Mesothelial cell of epicardium (in vitro differentiated cells): ENCODE measurements at regions not wholly inside any gene's neighbourhood (a gene's known extent, or its start where the extent isn't known, plus 50 kb on each side); places are given as distances from the start of the nearest gene placed in this dataset.

Experiments
- DNase-seq, 2 experiments: peaks; one replicate each; pipeline ENCODE4 v3.0.0; 2021; ENCODE audit warnings: low spot score in 2 of 2; ENCODE audit not compliant: unreplicated experiment in 2 of 2
- H3K27ac Mint-ChIP-seq: 2 replicates; pipeline ENCODE4 v1.8.0; 2021; ENCODE audit warnings: mixed read lengths
- H3K27me3 Mint-ChIP-seq: 2 replicates; pipeline ENCODE4 v1.8.0; 2021; ENCODE audit warnings: low read depth, mixed read lengths
- H3K36me3 Mint-ChIP-seq: 2 replicates; pipeline ENCODE4 v1.8.0; 2021; ENCODE audit warnings: mixed read lengths
- H3K4me1 Mint-ChIP-seq: 2 replicates; pipeline ENCODE4 v1.8.0; 2021; ENCODE audit warnings: mixed read lengths
- H3K4me3 Mint-ChIP-seq: 2 replicates; pipeline ENCODE4 v1.8.0; 2021; ENCODE audit warnings: mild to moderate bottlenecking, moderate library complexity, mixed read lengths
- H3K9me3 Mint-ChIP-seq: 2 replicates; pipeline ENCODE4 v1.8.0; 2021; ENCODE audit warnings: mixed read lengths
- TF ChIP-seq, protein P1 (sequence below): fragments of 200-600 bp; sonication (generic); IDR thresholded peaks from one replicate; pipeline ENCODE4 v1.5.0; 2021; ENCODE audit warnings: antibody characterized with exemption; ENCODE audit not compliant: unreplicated experiment

DNA sequence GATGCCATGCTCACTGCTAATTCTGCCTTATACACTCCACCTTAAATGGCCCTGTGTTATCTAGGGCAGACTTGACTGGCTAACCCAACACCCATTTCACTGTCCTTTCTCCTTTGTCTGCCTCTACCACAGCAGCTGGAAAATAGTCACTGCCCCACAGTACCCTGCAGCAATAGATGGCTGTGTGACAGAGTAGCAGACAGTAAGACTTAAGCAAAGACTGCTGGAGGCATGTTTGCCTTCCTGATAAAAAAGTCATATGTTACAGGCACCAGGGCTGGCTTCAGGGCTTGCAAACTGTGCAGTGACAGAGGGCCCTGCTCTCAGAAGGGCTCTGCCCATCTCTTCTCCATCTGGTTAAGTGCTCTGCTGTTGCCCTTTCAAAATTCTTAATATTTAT is 332.6 kb upstream of the GHITM start:
- H3K4me1 Mint-ChIP-seq = no peaks in the 10 kb centered on the region
- no peak overlapping the region for H3K4me3 Mint-ChIP-seq
- H3K9me3 Mint-ChIP-seq = peaks cover 10% of the 10 kb centered on the region
- no peak for DNase-seq
- H3K27me3 Mint-ChIP-seq = no peaks in the 10 kb centered on the region
- H3K36me3 Mint-ChIP-seq = peaks cover under 1% of the 10 kb centered on the region
- TF ChIP-seq, protein P1, sequence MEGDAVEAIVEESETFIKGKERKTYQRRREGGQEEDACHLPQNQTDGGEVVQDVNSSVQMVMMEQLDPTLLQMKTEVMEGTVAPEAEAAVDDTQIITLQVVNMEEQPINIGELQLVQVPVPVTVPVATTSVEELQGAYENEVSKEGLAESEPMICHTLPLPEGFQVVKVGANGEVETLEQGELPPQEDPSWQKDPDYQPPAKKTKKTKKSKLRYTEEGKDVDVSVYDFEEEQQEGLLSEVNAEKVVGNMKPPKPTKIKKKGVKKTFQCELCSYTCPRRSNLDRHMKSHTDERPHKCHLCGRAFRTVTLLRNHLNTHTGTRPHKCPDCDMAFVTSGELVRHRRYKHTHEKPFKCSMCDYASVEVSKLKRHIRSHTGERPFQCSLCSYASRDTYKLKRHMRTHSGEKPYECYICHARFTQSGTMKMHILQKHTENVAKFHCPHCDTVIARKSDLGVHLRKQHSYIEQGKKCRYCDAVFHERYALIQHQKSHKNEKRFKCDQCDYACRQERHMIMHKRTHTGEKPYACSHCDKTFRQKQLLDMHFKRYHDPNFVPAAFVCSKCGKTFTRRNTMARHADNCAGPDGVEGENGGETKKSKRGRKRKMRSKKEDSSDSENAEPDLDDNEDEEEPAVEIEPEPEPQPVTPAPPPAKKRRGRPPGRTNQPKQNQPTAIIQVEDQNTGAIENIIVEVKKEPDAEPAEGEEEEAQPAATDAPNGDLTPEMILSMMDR = no peak
- no peak overlapping the region for H3K27ac Mint-ChIP-seq

DNA sequence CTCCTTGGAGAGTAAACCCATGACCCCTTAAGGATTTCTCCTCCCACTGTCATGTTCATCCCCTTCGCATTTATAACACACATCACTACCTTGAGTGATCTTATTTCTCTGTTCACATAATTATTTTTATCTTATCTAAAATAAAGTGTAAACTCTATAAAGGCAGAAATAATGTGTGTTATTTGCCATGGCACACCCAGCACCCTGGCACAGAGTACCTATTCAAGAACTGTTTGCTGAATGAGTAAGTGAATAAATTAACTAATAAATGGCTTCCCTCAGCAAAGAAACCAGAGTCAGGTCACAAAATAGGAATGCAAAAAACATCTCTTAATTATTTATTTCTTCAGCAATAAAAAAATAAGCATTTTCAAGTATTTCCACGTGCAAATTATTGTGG is 330.3 kb upstream of the GHITM start:
- Mint-ChIP-seq H3K9me3 (no peaks in the 10 kb centered on the region), H3K27me3 (no peaks in the 10 kb centered on the region), H3K4me3 (no peak overlapping the region), H3K36me3 (no peaks in the 10 kb centered on the region), H3K4me1 (no peaks in the 10 kb centered on the region), H3K27ac (no peak overlapping the region)
- TF ChIP-seq, protein P1 = no peak
- DNase-seq = no peak

DNA sequence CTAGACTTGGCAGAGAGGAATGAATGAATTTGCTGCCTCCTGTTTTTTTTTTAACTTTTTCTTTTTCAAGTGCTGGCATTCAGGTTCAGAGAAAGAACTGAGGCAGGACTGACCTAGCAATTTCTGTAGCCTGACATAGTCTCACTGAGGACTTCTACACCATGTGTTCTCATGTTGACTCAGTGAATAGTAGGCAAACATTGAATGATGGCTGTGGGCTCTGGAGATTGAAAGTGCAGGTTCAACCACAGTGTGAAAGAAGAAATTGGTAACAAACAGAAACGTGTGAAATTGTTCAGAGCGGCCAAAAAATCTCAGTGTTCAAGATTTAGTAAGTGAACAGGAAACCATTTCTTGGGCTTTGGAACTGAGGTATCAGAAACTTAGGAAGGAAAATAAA is 322.4 kb upstream of the GHITM start:
- Mint-ChIP-seq H3K36me3 (no peaks in the 10 kb centered on the region), H3K27ac (no peak overlapping the region), H3K9me3 (peaks cover 6% of the 10 kb centered on the region), H3K4me1 (no peaks in the 10 kb centered on the region), H3K4me3 (no peak overlapping the region), H3K27me3 (no peaks in the 10 kb centered on the region)
- no peak for DNase-seq
- TF ChIP-seq, protein P1 = no peak

DNA sequence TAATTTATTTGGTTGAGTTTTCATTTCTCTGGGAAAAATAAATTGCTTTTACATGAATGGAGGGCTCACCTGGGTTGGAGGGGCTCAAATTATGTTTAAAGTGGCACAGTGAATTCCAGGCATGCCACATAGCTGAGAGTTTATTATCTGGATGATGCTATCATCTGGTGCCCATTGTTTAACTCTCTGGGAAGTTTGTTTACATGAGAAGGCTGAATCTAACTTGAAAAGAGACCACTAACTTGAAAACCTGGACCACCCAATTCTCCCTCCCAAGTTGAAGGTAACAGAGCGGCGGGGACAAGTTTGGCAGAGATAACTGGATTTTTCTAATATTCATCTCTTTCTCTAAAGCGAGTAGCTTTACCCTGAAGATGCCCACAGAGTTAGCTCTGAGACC is 321.5 kb upstream of the GHITM start:
- peaks cover 6% of the 10 kb centered on the region for H3K9me3 Mint-ChIP-seq
- no peak overlapping the region for H3K4me3 Mint-ChIP-seq
- H3K36me3 Mint-ChIP-seq = no peaks in the 10 kb centered on the region
- TF ChIP-seq, protein P1 = no peak
- no peaks in the 10 kb centered on the region for H3K4me1 Mint-ChIP-seq
- DNase-seq = no peak
- no peaks in the 10 kb centered on the region for H3K27me3 Mint-ChIP-seq
- no peak overlapping the region for H3K27ac Mint-ChIP-seq

DNA sequence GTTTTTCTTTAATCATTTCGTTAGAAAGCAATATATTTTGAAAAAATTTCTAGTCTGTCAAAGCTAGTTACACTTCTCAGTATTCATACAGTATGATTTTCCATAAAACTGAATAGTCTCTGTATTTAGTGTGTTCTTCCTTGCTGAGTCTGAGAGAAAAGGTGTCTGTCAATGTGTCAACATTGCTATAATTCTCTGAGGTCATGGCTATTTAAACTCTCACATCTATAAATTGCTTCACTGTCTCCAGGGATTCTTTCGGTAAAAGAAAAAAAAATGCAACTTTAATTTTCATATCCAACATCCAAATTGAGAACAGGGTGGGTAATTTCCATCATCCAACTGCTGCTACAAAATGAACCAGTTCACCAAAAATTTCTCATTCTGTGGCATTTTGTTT is 319.7 kb upstream of the GHITM start:
- no peaks in the 10 kb centered on the region for H3K4me1 Mint-ChIP-seq
- no peak overlapping the region for H3K4me3 Mint-ChIP-seq
- no peaks in the 10 kb centered on the region for H3K36me3 Mint-ChIP-seq
- H3K27me3 Mint-ChIP-seq = no peaks in the 10 kb centered on the region
- H3K27ac Mint-ChIP-seq = no peak overlapping the region
- DNase-seq = no peak
- TF ChIP-seq, protein P1 = no peak
- peaks cover 6% of the 10 kb centered on the region for H3K9me3 Mint-ChIP-seq

DNA sequence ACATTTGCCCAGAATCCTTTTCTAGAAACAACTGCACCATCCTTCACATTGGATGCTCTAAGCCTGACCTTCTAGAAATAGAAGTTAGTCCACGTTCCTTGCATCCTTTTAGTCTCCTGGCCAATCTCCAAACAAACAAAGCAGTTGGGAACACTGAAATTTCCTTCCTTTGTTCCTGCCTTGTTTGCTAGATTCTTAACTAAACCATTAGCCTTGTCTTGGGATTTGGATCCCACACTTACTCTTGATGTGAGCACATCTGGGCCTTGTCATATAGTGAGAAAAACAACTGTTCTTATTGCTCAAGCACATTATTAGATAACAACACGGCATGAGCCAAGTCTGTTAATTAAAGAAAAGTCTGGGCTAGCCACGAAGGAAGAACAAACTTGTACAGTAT is 319.3 kb upstream of the GHITM start:
- no peaks in the 10 kb centered on the region for H3K36me3 Mint-ChIP-seq

More for the DNA sequence above, 319.3 kb upstream of the GHITM start:
- H3K27ac Mint-ChIP-seq = no peak overlapping the region
- DNase-seq = no peak
- TF ChIP-seq, protein P1 = no peak
- no peaks in the 10 kb centered on the region for H3K4me1 Mint-ChIP-seq
- H3K4me3 Mint-ChIP-seq = no peak overlapping the region
- peaks cover 6% of the 10 kb centered on the region for H3K9me3 Mint-ChIP-seq
- no peaks in the 10 kb centered on the region for H3K27me3 Mint-ChIP-seq
